Adipose tissue (tissue), 3 donors: ENCODE measurements at regions not wholly inside any gene's neighbourhood (a gene's known extent, or its start where the extent isn't known, plus 50 kb on each side); places are given as distances from the start of the nearest gene placed in this dataset.

Source experiments
- H3K27ac ChIP-seq: one replicate; pipeline ENCODE4 v1.5.1; 2013; ENCODE audit warnings: low read depth, low read length
- WGBS, 3 donors: extraction: QIAGEN DNeasy Blood & Tissue Kit; methylation state at CpG; one replicate each; pipeline ENCODE4 v1.1.7; 2013; 5-methylcytosine and 5-hydroxymethylcytosine counted together
- donor health status: healthy with polysubstance abuse.
- donor health status: Bipolar disorder and iron deficiency.
- donor health status: healthy.

- WGBS, 3 donors, result 74 to 79% (median 79%) methylated on average over 6 of the region's 6 CpGs
- no peak overlapping the region for H3K27ac ChIP-seq
Observed at GRCh38 chr11:95296621-95297025, 65.6 kb upstream of the SESN3 start.

- no peak overlapping the region for H3K27ac ChIP-seq
Observed at GRCh38 chr11:95296165-95296564, 65.2 kb upstream of the SESN3 start.

GRCh38 chr11:95295382-95296149 is 64.6 kb upstream of the SESN3 start:
- H3K27ac ChIP-seq, result no peak overlapping the region
- WGBS, 3 donors, result 73 to 95% (median 91%) methylated on average over 8 of the region's 8 CpGs

GRCh38 chr11:95294701-95295100 is 63.7 kb upstream of the SESN3 start:
- H3K27ac ChIP-seq, result no peak overlapping the region
- WGBS, 3 donors, result 88 to 100% (median 98%) methylated on average over 1 of the region's 1 CpG

- 81 to 90% (median 88%) methylated on average over 3 of the region's 3 CpGs for WGBS, 3 donors
- H3K27ac ChIP-seq, result no peak overlapping the region
Observed at GRCh38 chr11:95293116-95293515, 62.1 kb upstream of the SESN3 start.

- H3K27ac ChIP-seq, result no peak overlapping the region
- WGBS, 3 donors, result 57 to 81% (median 80%) methylated on average over 4 of the region's 4 CpGs
Observed at GRCh38 chr11:95291946-95292345, 60.9 kb upstream of the SESN3 start.

GRCh38 chr11:95289378-95290101 is 58.5 kb upstream of the SESN3 start:
- WGBS, 3 donors, result 92 to 99% (median 94%) methylated on average over 2 of the region's 2 CpGs

GRCh38 chr11:95284057-95285052 is 53.4 kb upstream of the SESN3 start:
- H3K27ac ChIP-seq, result no peak overlapping the region
- 70 to 88% (median 81%) methylated on average over 4 of the region's 4 CpGs for WGBS, 3 donors

More at GRCh38 chr11:95289378-95290101, 58.5 kb upstream of the SESN3 start:
- H3K27ac ChIP-seq, result no peak overlapping the region

- H3K27ac ChIP-seq, result no peak overlapping the region
Observed at GRCh38 chr11:95283650-95284049, 52.6 kb upstream of the SESN3 start.

GRCh38 chr11:95283146-95283545 is 52.1 kb upstream of the SESN3 start:
- H3K27ac ChIP-seq, result no peak overlapping the region

More at GRCh38 chr11:95283650-95284049, 52.6 kb upstream of the SESN3 start:
- 51 to 74% (median 52%) methylated on average over 3 of the region's 3 CpGs for WGBS, 3 donors

GRCh38 chr11:95282291-95282751 is 51.3 kb upstream of the SESN3 start:
- no peak overlapping the region for H3K27ac ChIP-seq
- 48 to 53% (median 52%) methylated on average over 6 of the region's 6 CpGs for WGBS, 3 donors

More at GRCh38 chr11:95283146-95283545, 52.1 kb upstream of the SESN3 start:
- WGBS, 3 donors, result 75 to 92% (median 89%) methylated on average over 3 of the region's 3 CpGs
